Hepatocyte (in vitro differentiated cells): ENCODE measurements at regions not wholly inside any gene's neighbourhood (a gene's known extent, or its start where the extent isn't known, plus 50 kb on each side); places are given as distances from the start of the nearest gene placed in this dataset.

Experiments used
- DNase-seq: peaks from one replicate; pipeline ENCODE4 v3.0.0-alpha.2; 2016; ENCODE audit warnings: low spot score
- H2AFZ ChIP-seq: fragments of 200-600 bp; sonication (generic); 2 replicates; pipeline ENCODE4 v1.6.0; 2016; ENCODE audit warnings: antibody characterized with exemption, mild to moderate bottlenecking
- H3K27ac ChIP-seq: fragments of 200-600 bp; sonication (generic); 2 replicates; pipeline ENCODE4 v1.5.1; 2016; ENCODE audit warnings: mild to moderate bottlenecking
- H3K27me3 ChIP-seq: fragments of 200-600 bp; sonication (generic); 2 replicates; pipeline ENCODE4 v1.6.1; 2016
- H3K36me3 ChIP-seq: fragments of 200-600 bp; sonication (generic); replicated peaks from 2 replicates; pipeline ENCODE4 v1.5.1; 2016; ENCODE audit warnings: low read depth; ENCODE audit not compliant: insufficient read depth
- H3K4me1 ChIP-seq: fragments of 200-600 bp; sonication (generic); 2 replicates; pipeline ENCODE4 v1.5.1; 2016; ENCODE audit warnings: mild to moderate bottlenecking, moderate library complexity; ENCODE audit not compliant: insufficient read depth
- H3K4me2 ChIP-seq: fragments of 200-600 bp; sonication (generic); 2 replicates; pipeline ENCODE4 v1.6.0; 2016
- H3K4me3 ChIP-seq: fragments of 200-600 bp; sonication (generic); 2 replicates; pipeline ENCODE4 v1.5.1; 2016; ENCODE audit warnings: mild to moderate bottlenecking
- H3K79me2 ChIP-seq: fragments of 200-600 bp; sonication (generic); 2 replicates; pipeline ENCODE4 v1.6.0; 2017; ENCODE audit warnings: mild to moderate bottlenecking
- H3K9me2 ChIP-seq: fragments of 200-600 bp; sonication (generic); replicated peaks from 2 replicates; pipeline ENCODE4 v1.6.0; 2017; ENCODE audit warnings: mild to moderate bottlenecking; ENCODE audit not compliant: insufficient read depth
- H3K9me3 ChIP-seq: fragments of 200-600 bp; sonication (generic); 2 replicates; pipeline ENCODE4 v1.5.1; 2016; ENCODE audit warnings: low read depth, mild to moderate bottlenecking
- H4K20me1 ChIP-seq: fragments of 200-600 bp; sonication (generic); 2 replicates; pipeline ENCODE4 v1.6.0; 2016; ENCODE audit warnings: mild to moderate bottlenecking; ENCODE audit not compliant: insufficient read depth, poor library complexity, severe bottlenecking
- EZH2 ChIP-seq: fragments of 200-600 bp; sonication (generic); IDR thresholded peaks from 2 replicates; pipeline ENCODE4 v1.6.1; 2016; ENCODE audit warnings: antibody characterized with exemption, mild to moderate bottlenecking, borderline replicate concordance
- EZH2phosphoT487 ChIP-seq: fragments of 200-600 bp; sonication (generic); IDR thresholded peaks from one replicate; pipeline ENCODE4 v1.6.1; 2018; ENCODE audit warnings: antibody characterized with exemption, mild to moderate bottlenecking, low read depth, moderate library complexity; ENCODE audit not compliant: unreplicated experiment, severe bottlenecking
- WGBS: methylation state at CpG from one replicate; pipeline ENCODE4 v1.1.6; 2016; ENCODE audit warnings: low lambda C conversion rate; ENCODE audit errors: missing lambda C conversion rate; 5-methylcytosine and 5-hydroxymethylcytosine counted together
- TF ChIP-seq, protein P1 (sequence below): fragments of 200-600 bp; sonication (generic); IDR thresholded peaks from 2 replicates; pipeline ENCODE4 v1.5.1; 2016; ENCODE audit warnings: antibody characterized with exemption, mild to moderate bottlenecking; ENCODE audit not compliant: poor library complexity

DNA sequence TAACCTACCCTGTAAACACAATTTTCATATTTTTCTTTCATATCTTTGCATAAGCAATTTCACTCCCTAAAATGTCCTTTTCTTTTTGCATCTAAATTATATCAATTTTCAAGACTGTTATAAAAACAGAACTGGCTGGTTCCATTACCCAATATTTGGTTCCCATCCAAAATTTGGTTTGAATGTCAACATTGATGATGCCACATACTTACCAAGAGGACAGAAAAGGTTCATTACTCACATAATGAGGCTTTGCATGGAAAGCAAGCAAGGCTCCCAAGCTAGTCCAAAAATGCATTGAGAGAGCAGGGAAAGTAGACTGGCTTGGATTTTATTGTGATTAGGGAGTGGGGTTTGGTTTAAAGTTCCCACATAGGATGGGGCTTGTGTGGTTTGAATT is 144.4 kb upstream of the AKIRIN2 start:
- Histone ChIP-seq H3K27me3 (no peaks in the 10 kb centered on the region), H4K20me1 (no peaks in the 10 kb centered on the region), H3K79me2 (no peaks in the 10 kb centered on the region), H3K9me2 (no peaks in the 10 kb centered on the region), H3K27ac (no peak overlapping the region), H3K4me2 (no peak overlapping the region), H3K4me1 (no peaks in the 10 kb centered on the region), H3K36me3 (no peaks in the 10 kb centered on the region), H3K9me3 (no peaks in the 10 kb centered on the region), H3K4me3 (no peak overlapping the region), H2AFZ (no peak overlapping the region)
- TF ChIP-seq EZH2phosphoT487 (no peak), EZH2 (no peak)
- TF ChIP-seq, protein P1, sequence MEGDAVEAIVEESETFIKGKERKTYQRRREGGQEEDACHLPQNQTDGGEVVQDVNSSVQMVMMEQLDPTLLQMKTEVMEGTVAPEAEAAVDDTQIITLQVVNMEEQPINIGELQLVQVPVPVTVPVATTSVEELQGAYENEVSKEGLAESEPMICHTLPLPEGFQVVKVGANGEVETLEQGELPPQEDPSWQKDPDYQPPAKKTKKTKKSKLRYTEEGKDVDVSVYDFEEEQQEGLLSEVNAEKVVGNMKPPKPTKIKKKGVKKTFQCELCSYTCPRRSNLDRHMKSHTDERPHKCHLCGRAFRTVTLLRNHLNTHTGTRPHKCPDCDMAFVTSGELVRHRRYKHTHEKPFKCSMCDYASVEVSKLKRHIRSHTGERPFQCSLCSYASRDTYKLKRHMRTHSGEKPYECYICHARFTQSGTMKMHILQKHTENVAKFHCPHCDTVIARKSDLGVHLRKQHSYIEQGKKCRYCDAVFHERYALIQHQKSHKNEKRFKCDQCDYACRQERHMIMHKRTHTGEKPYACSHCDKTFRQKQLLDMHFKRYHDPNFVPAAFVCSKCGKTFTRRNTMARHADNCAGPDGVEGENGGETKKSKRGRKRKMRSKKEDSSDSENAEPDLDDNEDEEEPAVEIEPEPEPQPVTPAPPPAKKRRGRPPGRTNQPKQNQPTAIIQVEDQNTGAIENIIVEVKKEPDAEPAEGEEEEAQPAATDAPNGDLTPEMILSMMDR = no peak
- no peak for DNase-seq

DNA sequence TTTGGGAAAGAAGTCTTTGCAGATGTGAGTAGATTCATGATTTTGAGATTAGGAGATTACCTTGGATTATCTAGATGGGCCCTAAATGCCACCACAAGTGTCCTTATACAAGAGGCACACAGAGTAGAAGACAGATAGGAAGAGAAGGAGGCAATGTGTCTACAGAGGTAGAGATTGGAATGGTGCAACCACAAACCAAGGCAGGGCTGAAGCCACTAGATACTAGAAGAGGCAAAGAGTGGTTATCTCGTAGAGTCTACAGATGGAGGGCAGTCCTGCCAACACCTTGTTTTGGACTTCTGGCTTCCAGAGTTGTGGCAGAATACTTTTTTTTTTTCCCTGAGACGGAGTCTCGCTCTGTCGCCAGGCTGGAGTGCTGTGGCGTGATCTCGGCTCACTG is 138.3 kb upstream of the AKIRIN2 start:
- H3K4me3 ChIP-seq = no peak overlapping the region

DNA sequence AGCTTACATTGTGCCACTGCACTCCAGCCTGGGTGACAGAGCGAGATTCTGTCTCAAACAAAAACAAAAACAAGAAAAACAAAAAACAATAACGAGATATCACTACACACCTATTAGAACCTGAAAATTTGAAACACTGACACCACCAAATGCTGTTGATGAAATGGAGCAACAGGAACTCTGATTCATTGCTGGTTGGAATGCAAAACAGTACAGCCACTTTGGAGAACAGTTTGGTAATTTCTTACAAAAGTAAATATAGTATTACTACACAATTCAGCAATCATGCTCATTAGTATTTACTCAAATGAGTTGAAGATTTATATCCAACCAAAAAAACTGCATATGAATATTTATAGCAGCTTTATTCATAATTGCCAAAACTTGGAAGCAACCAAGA is 135.8 kb upstream of the AKIRIN2 start:
- Histone ChIP-seq H3K4me2 (no peak overlapping the region), H3K27ac (no peak overlapping the region), H3K79me2 (no peaks in the 10 kb centered on the region), H3K36me3 (no peaks in the 10 kb centered on the region), H3K4me3 (no peak overlapping the region), H4K20me1 (no peaks in the 10 kb centered on the region), H3K9me3 (no peaks in the 10 kb centered on the region), H3K4me1 (no peaks in the 10 kb centered on the region), H3K27me3 (no peaks in the 10 kb centered on the region), H3K9me2 (no peaks in the 10 kb centered on the region), H2AFZ (no peak overlapping the region)
- no peak for DNase-seq
- WGBS = 69% methylated on average over 2 of the region's 2 CpGs
- TF ChIP-seq, protein P1 = no peak
- TF ChIP-seq EZH2 (no peak), EZH2phosphoT487 (no peak)

More for the DNA sequence above, 138.3 kb upstream of the AKIRIN2 start:
- Histone ChIP-seq H3K4me1 (no peaks in the 10 kb centered on the region), H3K4me2 (no peak overlapping the region), H4K20me1 (no peaks in the 10 kb centered on the region), H3K27me3 (no peaks in the 10 kb centered on the region), H2AFZ (no peak overlapping the region), H3K9me3 (no peaks in the 10 kb centered on the region), H3K79me2 (no peaks in the 10 kb centered on the region), H3K27ac (no peak overlapping the region), H3K9me2 (no peaks in the 10 kb centered on the region), H3K36me3 (no peaks in the 10 kb centered on the region)
- TF ChIP-seq EZH2phosphoT487 = no peak
- no peak for TF ChIP-seq EZH2
- TF ChIP-seq, protein P1 = no peak
- no peak for DNase-seq
- WGBS = 96% methylated on average over 6 of the region's 6 CpGs

- Histone ChIP-seq H3K27ac (no peak overlapping the region), H3K4me3 (no peak overlapping the region), H3K79me2 (no peaks in the 10 kb centered on the region), H4K20me1 (no peaks in the 10 kb centered on the region), H3K4me2 (no peak overlapping the region), H3K36me3 (no peaks in the 10 kb centered on the region), H3K4me1 (no peaks in the 10 kb centered on the region), H3K9me2 (no peaks in the 10 kb centered on the region), H3K9me3 (no peaks in the 10 kb centered on the region), H2AFZ (no peak overlapping the region), H3K27me3 (no peaks in the 10 kb centered on the region)
- 89% methylated on average over 3 of the region's 3 CpGs for WGBS
- TF ChIP-seq EZH2phosphoT487 (no peak), EZH2 (no peak)
- TF ChIP-seq, protein P1 = no peak
- DNase-seq = no peak
Observed at GRCh38 chr6:87837444-87837843, 135.4 kb upstream of the AKIRIN2 start.
